Stimulated activated CD4-positive, alpha-beta T cell treated with anti-CD3 and anti-CD28 coated beads, Interleukin-1b, Interleukin-23, amount 100 ng/mL, for 1 hour (primary cell): ENCODE measurements at regions not wholly inside any gene's neighbourhood (a gene's known extent, or its start where the extent isn't known, plus 50 kb on each side); places are given as distances from the start of the nearest gene placed in this dataset.
A peak's percentile ranks its signal among the peaks of the same experiment; 100 is the strongest.

Experiments used
- DNase-seq, 2 donors: peaks; one replicate each; pipeline ENCODE4 v3.0.0-alpha.2; 2020; ENCODE audit warnings: low read depth in 2 of 2

GRCh38 chr17:77725846-77726245 lies 232.7 kb upstream of the TNRC6C start:
- no peak for DNase-seq

- DNase-seq: no peak
These were observed 231.9 kb upstream of the TNRC6C start for GRCh38 chr17:77726549-77727006.

GRCh38 chr17:77727037-77727615 lies 231.4 kb upstream of the TNRC6C start:
- no peak for DNase-seq

- DNase-seq: no peak
These were observed 230.1 kb upstream of the TNRC6C start for GRCh38 chr17:77728474-77728795.

- DNase-seq: no peak
These were observed 229.6 kb upstream of the TNRC6C start for GRCh38 chr17:77728871-77729270.

GRCh38 chr17:77729587-77729986 lies 228.9 kb upstream of the TNRC6C start:
- no peak for DNase-seq

GRCh38 chr17:77730376-77730775 lies 228.1 kb upstream of the TNRC6C start:
- no peak for DNase-seq

- DNase-seq: no peak
These were observed 224.8 kb upstream of the TNRC6C start for GRCh38 chr17:77733576-77734296.

- no peak for DNase-seq
These were observed 224.0 kb upstream of the TNRC6C start for GRCh38 chr17:77734371-77735080.

GRCh38 chr17:77735081-77735565 lies 223.4 kb upstream of the TNRC6C start:
- DNase-seq: no peak

- no peak for DNase-seq
These were observed 222.8 kb upstream of the TNRC6C start for GRCh38 chr17:77735566-77736198.

GRCh38 chr17:77736199-77736585 lies 222.3 kb upstream of the TNRC6C start:
- no peak for DNase-seq

- no peak for DNase-seq
These were observed 221.8 kb upstream of the TNRC6C start for GRCh38 chr17:77736721-77737120.

- DNase-seq: no peak
These were observed 220.8 kb upstream of the TNRC6C start for GRCh38 chr17:77737442-77738265.

GRCh38 chr17:77738751-77739531 lies 219.6 kb upstream of the TNRC6C start:
- DNase-seq: no peak

- DNase-seq: no peak
These were observed 218.0 kb upstream of the TNRC6C start for GRCh38 chr17:77740481-77740880.

GRCh38 chr17:77741109-77741508 lies 217.4 kb upstream of the TNRC6C start:
- peak in 1 of 2 donors; percentile 2 for DNase-seq

GRCh38 chr17:77742579-77742978 lies 215.9 kb upstream of the TNRC6C start:
- DNase-seq: no peak

- DNase-seq: no peak
These were observed 214.2 kb upstream of the TNRC6C start for GRCh38 chr17:77744066-77744988.

GRCh38 chr17:77745702-77746101 lies 212.8 kb upstream of the TNRC6C start:
- no peak for DNase-seq
